ENCODE measurements at regions not wholly inside any gene's neighbourhood (a gene's known extent, or its start where the extent isn't known, plus 50 kb on each side); places are given as distances from the start of the nearest gene placed in this dataset.
A peak's percentile ranks its signal among the peaks of the same experiment; 100 is the strongest.

DNA sequence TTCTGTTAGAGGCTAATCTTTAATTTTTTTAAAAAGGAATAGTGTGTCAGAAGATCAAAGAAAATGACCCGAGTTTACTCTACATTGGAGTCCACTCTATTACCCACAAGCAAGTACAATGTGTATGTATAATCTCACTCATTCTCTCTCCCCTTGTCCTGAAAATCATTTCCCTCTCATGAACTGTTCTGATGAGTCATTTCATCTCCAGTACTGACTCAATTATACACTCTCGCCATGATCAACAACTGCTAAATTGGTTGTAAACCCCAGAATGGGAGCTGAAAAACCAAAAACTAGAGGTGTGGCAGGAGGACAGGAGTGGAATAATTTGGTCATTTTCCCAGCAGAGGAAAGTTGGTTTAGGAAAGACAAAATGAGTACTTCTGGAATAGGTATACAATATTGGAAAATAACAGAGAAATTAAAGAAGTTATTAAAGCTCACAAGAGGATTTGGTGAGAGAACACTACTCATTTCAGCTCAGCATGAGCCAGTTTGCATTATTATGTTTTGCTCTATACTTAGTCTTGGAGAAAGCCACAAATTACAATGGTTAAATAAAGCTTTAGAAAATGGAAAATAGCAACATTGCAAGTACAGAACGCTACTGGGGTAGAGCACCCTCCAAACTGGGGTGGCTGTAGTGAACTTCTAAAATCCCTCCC lies 144.3 kb upstream of the PFN2 start (continued):
- TF ChIP-seq, protein P1, sequence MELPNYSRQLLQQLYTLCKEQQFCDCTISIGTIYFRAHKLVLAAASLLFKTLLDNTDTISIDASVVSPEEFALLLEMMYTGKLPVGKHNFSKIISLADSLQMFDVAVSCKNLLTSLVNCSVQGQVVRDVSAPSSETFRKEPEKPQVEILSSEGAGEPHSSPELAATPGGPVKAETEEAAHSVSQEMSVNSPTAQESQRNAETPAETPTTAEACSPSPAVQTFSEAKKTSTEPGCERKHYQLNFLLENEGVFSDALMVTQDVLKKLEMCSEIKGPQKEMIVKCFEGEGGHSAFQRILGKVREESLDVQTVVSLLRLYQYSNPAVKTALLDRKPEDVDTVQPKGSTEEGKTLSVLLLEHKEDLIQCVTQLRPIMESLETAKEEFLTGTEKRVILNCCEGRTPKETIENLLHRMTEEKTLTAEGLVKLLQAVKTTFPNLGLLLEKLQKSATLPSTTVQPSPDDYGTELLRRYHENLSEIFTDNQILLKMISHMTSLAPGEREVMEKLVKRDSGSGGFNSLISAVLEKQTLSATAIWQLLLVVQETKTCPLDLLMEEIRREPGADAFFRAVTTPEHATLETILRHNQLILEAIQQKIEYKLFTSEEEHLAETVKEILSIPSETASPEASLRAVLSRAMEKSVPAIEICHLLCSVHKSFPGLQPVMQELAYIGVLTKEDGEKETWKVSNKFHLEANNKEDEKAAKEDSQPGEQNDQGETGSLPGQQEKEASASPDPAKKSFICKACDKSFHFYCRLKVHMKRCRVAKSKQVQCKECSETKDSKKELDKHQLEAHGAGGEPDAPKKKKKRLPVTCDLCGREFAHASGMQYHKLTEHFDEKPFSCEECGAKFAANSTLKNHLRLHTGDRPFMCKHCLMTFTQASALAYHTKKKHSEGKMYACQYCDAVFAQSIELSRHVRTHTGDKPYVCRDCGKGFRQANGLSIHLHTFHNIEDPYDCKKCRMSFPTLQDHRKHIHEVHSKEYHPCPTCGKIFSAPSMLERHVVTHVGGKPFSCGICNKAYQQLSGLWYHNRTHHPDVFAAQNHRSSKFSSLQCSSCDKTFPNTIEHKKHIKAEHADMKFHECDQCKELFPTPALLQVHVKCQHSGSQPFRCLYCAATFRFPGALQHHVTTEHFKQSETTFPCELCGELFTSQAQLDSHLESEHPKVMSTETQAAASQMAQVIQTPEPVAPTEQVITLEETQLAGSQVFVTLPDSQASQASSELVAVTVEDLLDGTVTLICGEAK (IDR thresholded peaks at IDR 0.05; ENCODE audit: borderline replicate concordance) = peak; percentile 64
- TF ChIP-seq CBX5 (IDR thresholded peaks at IDR 0.05; ENCODE audit: low read depth) = peak; percentile 61; the same call in 1 of the 2 replicates
- peak; percentile 94 for TF ChIP-seq RUNX3 (IDR thresholded peaks at IDR 0.05; ENCODE audit: low read length)

DNA sequence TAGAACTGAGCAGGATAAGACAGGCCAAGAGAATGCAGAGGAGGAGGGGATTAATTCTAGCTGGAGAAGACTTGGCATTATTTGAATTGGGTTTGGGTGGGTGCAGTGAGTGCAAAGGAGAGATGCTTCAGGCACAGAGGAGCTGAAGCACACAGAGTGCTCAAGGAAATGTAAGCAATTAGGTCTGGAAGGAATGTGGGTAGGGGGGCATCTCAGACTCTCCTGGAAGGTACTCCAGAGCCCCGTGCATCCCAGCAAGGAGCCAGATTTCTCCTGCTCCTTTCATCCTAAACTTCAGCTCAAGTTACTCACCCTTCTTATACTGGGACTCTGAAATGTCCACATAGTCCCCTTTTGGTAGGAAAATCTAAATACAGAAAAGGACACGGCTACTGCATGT lies 143.6 kb upstream of the PFN2 start:
- peak overlapping the region; percentile 43; the same call in 1 of the 2 replicates for H3K27ac ChIP-seq (ENCODE audit: control insufficient read depth, insufficient read depth)
- TF ChIP-seq, protein P2, sequence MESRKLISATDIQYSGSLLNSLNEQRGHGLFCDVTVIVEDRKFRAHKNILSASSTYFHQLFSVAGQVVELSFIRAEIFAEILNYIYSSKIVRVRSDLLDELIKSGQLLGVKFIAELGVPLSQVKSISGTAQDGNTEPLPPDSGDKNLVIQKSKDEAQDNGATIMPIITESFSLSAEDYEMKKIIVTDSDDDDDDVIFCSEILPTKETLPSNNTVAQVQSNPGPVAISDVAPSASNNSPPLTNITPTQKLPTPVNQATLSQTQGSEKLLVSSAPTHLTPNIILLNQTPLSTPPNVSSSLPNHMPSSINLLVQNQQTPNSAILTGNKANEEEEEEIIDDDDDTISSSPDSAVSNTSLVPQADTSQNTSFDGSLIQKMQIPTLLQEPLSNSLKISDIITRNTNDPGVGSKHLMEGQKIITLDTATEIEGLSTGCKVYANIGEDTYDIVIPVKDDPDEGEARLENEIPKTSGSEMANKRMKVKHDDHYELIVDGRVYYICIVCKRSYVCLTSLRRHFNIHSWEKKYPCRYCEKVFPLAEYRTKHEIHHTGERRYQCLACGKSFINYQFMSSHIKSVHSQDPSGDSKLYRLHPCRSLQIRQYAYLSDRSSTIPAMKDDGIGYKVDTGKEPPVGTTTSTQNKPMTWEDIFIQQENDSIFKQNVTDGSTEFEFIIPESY (IDR thresholded peaks at IDR 0.05) = no peak
- TF ChIP-seq, protein P3, sequence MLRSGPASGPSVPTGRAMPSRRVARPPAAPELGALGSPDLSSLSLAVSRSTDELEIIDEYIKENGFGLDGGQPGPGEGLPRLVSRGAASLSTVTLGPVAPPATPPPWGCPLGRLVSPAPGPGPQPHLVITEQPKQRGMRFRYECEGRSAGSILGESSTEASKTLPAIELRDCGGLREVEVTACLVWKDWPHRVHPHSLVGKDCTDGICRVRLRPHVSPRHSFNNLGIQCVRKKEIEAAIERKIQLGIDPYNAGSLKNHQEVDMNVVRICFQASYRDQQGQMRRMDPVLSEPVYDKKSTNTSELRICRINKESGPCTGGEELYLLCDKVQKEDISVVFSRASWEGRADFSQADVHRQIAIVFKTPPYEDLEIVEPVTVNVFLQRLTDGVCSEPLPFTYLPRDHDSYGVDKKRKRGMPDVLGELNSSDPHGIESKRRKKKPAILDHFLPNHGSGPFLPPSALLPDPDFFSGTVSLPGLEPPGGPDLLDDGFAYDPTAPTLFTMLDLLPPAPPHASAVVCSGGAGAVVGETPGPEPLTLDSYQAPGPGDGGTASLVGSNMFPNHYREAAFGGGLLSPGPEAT (IDR thresholded peaks at IDR 0.05; ENCODE audit: low read depth) = no peak
- TF ChIP-seq TCF3 (IDR thresholded peaks at IDR 0.05; ENCODE audit: borderline replicate concordance, insufficient read depth, low read depth, low read length) = no peak
- TF ChIP-seq, protein P4, sequence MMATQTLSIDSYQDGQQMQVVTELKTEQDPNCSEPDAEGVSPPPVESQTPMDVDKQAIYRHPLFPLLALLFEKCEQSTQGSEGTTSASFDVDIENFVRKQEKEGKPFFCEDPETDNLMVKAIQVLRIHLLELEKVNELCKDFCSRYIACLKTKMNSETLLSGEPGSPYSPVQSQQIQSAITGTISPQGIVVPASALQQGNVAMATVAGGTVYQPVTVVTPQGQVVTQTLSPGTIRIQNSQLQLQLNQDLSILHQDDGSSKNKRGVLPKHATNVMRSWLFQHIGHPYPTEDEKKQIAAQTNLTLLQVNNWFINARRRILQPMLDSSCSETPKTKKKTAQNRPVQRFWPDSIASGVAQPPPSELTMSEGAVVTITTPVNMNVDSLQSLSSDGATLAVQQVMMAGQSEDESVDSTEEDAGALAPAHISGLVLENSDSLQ (IDR thresholded peaks at IDR 0.05) = no peak
- TF ChIP-seq, protein P5, sequence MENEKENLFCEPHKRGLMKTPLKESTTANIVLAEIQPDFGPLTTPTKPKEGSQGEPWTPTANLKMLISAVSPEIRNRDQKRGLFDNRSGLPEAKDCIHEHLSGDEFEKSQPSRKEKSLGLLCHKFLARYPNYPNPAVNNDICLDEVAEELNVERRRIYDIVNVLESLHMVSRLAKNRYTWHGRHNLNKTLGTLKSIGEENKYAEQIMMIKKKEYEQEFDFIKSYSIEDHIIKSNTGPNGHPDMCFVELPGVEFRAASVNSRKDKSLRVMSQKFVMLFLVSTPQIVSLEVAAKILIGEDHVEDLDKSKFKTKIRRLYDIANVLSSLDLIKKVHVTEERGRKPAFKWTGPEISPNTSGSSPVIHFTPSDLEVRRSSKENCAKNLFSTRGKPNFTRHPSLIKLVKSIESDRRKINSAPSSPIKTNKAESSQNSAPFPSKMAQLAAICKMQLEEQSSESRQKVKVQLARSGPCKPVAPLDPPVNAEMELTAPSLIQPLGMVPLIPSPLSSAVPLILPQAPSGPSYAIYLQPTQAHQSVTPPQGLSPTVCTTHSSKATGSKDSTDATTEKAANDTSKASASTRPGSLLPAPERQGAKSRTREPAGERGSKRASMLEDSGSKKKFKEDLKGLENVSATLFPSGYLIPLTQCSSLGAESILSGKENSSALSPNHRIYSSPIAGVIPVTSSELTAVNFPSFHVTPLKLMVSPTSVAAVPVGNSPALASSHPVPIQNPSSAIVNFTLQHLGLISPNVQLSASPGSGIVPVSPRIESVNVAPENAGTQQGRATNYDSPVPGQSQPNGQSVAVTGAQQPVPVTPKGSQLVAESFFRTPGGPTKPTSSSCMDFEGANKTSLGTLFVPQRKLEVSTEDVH (IDR thresholded peaks at IDR 0.05; ENCODE audit: low read depth, partially characterized antibody) = no peak

More for the DNA sequence above, 143.6 kb upstream of the PFN2 start:
- Histone ChIP-seq H3K4me2 (ENCODE audit: control insufficient read depth, insufficient read depth) (peak overlapping the region; percentile 28; the same call in 1 of the 2 replicates), H3K9me3 (replicated peaks; ENCODE audit: control insufficient read depth, insufficient read depth, low read length) (no peaks in the 10 kb centered on the region), H3K36me3 (ENCODE audit: control insufficient read depth in 2 of 2, insufficient read depth in 2 of 2, low read length in 1 of 2) (no peaks in the 10 kb centered on the region), H3K4me3 (peak overlapping the region; percentile 19; the same call in 1 of the 2 replicates), H3K9ac (ENCODE audit: control insufficient read depth, insufficient read depth, low read length) (no peak overlapping the region), H2AFZ (ENCODE audit: control insufficient read depth, low read depth, low read length) (no peak overlapping the region), H3K79me2 (ENCODE audit: control insufficient read depth, insufficient read depth, low read length) (no peaks in the 10 kb centered on the region), H4K20me1 (ENCODE audit: control insufficient read depth, insufficient read depth) (no peaks in the 10 kb centered on the region), H3K27me3 (replicated peaks in 1 of 2; ENCODE audit: control insufficient read depth in 2 of 2, insufficient read depth in 2 of 2, low read length in 1 of 2) (no peaks in the 10 kb centered on the region), H3K4me1 (ENCODE audit: control insufficient read depth, insufficient read depth, low read length) (peaks cover 27% of the 10 kb centered on the region)
- FAIRE-seq (no peak), DNase-seq (ENCODE audit: low read depth, low spot score) (no peak), ATAC-seq (peak; percentile 15; the same call in 1 of the 3 replicates)
- no TSS peak for BruUV-seq (replicated peaks)
- in situ Hi-C loops (cut with MboI) = no loop called here
- ChIA-PET SMC1A (ENCODE audit: uncharacterized antibody, unreplicated experiment) (interaction anchor here (1.2 to 2.2 kb wide), 6 partner anchors 7 to 147 kb away, joined by 3 to 10 read pairs (median 5); no protein-coding TSS in a partner anchor), POLR2A (interaction anchor here (0.5 to 1.3 kb wide), 3 partner anchors 11 to 388 kb away, joined by 3 to 4 read pairs (median 3); no protein-coding TSS in a partner anchor), RAD21 (ENCODE audit: unreplicated experiment) (interaction anchor here (1.1 to 2.1 kb wide), 5 partner anchors 9 to 91 kb away, joined by 3 to 6 read pairs (median 4); no protein-coding TSS in a partner anchor), CTCF (interaction anchor here (1.3 to 1.9 kb wide), 2 partner anchors 8 to 70 kb away, joined by 3 to 5 read pairs; no protein-coding TSS in a partner anchor)
- intact Hi-C loops (cut with micrococcal nuclease; ENCODE audit: unreplicated experiment) = no loop called here
- 3% methylated on average over 2 of the region's 2 CpGs for WGBS (ENCODE audit: insufficient coverage, insufficient replicate concordance, low lambda C conversion rate, missing lambda C conversion rate)
